ENCODE measurements at regions not wholly inside any gene's neighbourhood (a gene's known extent, or its start where the extent isn't known, plus 50 kb on each side); places are given as distances from the start of the nearest gene placed in this dataset.

DNA sequence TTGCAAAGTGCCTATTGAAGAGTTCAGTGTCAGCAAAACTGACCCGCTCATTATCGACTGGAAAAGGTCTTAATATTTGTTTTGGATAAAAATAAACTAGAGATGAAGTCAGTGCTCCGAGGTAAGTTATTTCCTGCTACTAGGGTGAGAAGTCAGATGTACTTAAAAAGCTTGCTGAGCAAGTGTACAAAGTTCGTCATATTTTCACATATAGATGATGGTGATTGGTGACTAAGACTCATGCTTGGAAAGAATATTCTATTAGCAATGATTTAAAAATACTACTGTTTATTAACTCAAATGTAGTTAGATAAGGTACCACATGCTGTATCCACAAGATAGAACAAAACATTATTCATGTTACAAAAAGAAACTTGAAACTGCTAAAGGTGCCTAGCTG lies 643.7 kb downstream of the GABRG2 start:
- ATAC-seq (ENCODE audit: low read depth) (no peak), DNase-seq (no peak)
- Mint-ChIP-seq H3K27me3 (no peaks in the 10 kb centered on the region), H3K4me3 (no peak overlapping the region), H3K9me3 (ENCODE audit: insufficient read depth) (no peaks in the 10 kb centered on the region), H3K4me1 (no peaks in the 10 kb centered on the region), H3K27ac (no peak overlapping the region)
- Histone ChIP-seq H3K4me1 (ENCODE audit: control insufficient read depth in 2 of 2, insufficient read depth in 2 of 2, low read length in 2 of 2) (no peaks in the 10 kb centered on the region), H3K79me2 (ENCODE audit: control insufficient read depth, insufficient read depth, low read length) (no peaks in the 10 kb centered on the region), H3K27ac (ENCODE audit: low read length in 2 of 2) (no peak overlapping the region), H2AFZ (ENCODE audit: insufficient read depth, low read depth, low read length, poor library complexity, severe bottlenecking) (no peak overlapping the region), H3K4me2 (replicated peaks; ENCODE audit: low read depth, low read length, poor library complexity, severe bottlenecking) (no peak overlapping the region), H3K9me3 (ENCODE audit: control extremely low read depth in 1 of 3, control insufficient read depth in 2 of 3, insufficient read depth in 1 of 3, low read length in 2 of 3) (peaks cover 0 to 3% (median 2%) of the 10 kb centered on the region in 3 donors), H3K36me3 (replicated peaks in 1 of 2; ENCODE audit: control extremely low read depth in 1 of 2, control insufficient read depth in 1 of 2, extremely low read depth in 1 of 2, insufficient read depth in 2 of 2, low read length in 1 of 2) (no peaks in the 10 kb centered on the region), H3K27me3 (replicated peaks in 1 of 4; ENCODE audit: control extremely low read depth in 1 of 4, control insufficient read depth in 3 of 4, insufficient read depth in 4 of 4, low read length in 3 of 4) (no peaks in the 10 kb centered on the region), H3K4me3 (ENCODE audit: control extremely low read depth in 1 of 5, extremely low read depth in 1 of 5, insufficient read depth in 1 of 5, low read depth in 2 of 5, low read length in 4 of 5) (no peak overlapping the region), H3K9ac (ENCODE audit: low read length) (no peak overlapping the region), H4K20me1 (ENCODE audit: control insufficient read depth, insufficient read depth, low read length, poor library complexity, severe bottlenecking) (no peaks in the 10 kb centered on the region)
- intact Hi-C loops (cut with micrococcal nuclease) = no loop called here
- ChIA-PET CTCF (no interaction called here), POLR2A (no interaction called here)
- 83% methylated on average over 3 of the region's 4 CpGs for WGBS (ENCODE audit: insufficient coverage)
- TF ChIP-seq, protein P1, sequence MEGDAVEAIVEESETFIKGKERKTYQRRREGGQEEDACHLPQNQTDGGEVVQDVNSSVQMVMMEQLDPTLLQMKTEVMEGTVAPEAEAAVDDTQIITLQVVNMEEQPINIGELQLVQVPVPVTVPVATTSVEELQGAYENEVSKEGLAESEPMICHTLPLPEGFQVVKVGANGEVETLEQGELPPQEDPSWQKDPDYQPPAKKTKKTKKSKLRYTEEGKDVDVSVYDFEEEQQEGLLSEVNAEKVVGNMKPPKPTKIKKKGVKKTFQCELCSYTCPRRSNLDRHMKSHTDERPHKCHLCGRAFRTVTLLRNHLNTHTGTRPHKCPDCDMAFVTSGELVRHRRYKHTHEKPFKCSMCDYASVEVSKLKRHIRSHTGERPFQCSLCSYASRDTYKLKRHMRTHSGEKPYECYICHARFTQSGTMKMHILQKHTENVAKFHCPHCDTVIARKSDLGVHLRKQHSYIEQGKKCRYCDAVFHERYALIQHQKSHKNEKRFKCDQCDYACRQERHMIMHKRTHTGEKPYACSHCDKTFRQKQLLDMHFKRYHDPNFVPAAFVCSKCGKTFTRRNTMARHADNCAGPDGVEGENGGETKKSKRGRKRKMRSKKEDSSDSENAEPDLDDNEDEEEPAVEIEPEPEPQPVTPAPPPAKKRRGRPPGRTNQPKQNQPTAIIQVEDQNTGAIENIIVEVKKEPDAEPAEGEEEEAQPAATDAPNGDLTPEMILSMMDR (IDR thresholded peaks at IDR 0.05) = no peak
- no peak for TF ChIP-seq EZH2 (IDR thresholded peaks at IDR 0.05; ENCODE audit: borderline replicate concordance, insufficient read depth, low read depth, low read length, poor library complexity, severe bottlenecking)

DNA sequence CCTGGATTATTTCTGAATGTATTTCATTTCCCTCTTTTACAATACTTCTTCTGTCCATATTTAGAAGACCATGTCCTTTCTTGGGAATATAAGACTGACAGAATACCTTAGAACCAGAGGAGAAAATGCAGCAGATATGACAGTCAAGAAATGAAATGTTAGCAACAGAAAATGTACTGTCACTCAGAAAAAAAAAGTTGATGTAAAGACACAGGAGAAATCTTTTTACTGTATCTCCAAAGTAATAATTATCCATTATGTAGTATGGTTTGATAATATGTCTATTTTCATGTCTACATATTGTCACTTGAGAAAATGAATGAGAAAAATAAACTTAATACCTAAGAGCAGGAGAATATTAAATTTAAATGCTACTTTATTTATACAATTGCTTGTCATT lies 652.1 kb downstream of the GABRG2 start:
- TF ChIP-seq, protein P1 (IDR thresholded peaks at IDR 0.05) = no peak
- no peak for TF ChIP-seq EZH2 (IDR thresholded peaks at IDR 0.05; ENCODE audit: borderline replicate concordance, insufficient read depth, low read depth, low read length, poor library complexity, severe bottlenecking)
- H3K27me3 Mint-ChIP-seq = no peaks in the 10 kb centered on the region
- H3K27ac Mint-ChIP-seq = no peak overlapping the region
- Histone ChIP-seq H3K4me3 (ENCODE audit: control extremely low read depth in 1 of 5, extremely low read depth in 1 of 5, insufficient read depth in 1 of 5, low read depth in 2 of 5, low read length in 4 of 5) (no peak overlapping the region), H3K4me2 (replicated peaks; ENCODE audit: low read depth, low read length, poor library complexity, severe bottlenecking) (no peak overlapping the region), H3K4me1 (ENCODE audit: control insufficient read depth in 2 of 2, insufficient read depth in 2 of 2, low read length in 2 of 2) (no peaks in the 10 kb centered on the region), H3K27ac (ENCODE audit: low read length in 2 of 2) (no peak overlapping the region), H3K79me2 (ENCODE audit: control insufficient read depth, insufficient read depth, low read length) (no peaks in the 10 kb centered on the region), H2AFZ (ENCODE audit: insufficient read depth, low read depth, low read length, poor library complexity, severe bottlenecking) (no peak overlapping the region), H3K27me3 (replicated peaks in 1 of 4; ENCODE audit: control extremely low read depth in 1 of 4, control insufficient read depth in 3 of 4, insufficient read depth in 4 of 4, low read length in 3 of 4) (no peaks in the 10 kb centered on the region), H3K36me3 (replicated peaks in 1 of 2; ENCODE audit: control extremely low read depth in 1 of 2, control insufficient read depth in 1 of 2, extremely low read depth in 1 of 2, insufficient read depth in 2 of 2, low read length in 1 of 2) (no peaks in the 10 kb centered on the region), H3K9ac (ENCODE audit: low read length) (no peak overlapping the region), H3K9me3 (ENCODE audit: control extremely low read depth in 1 of 3, control insufficient read depth in 2 of 3, insufficient read depth in 1 of 3, low read length in 2 of 3) (peaks cover 0 to 10% (median 2%) of the 10 kb centered on the region in 3 donors), H4K20me1 (ENCODE audit: control insufficient read depth, insufficient read depth, low read length, poor library complexity, severe bottlenecking) (no peaks in the 10 kb centered on the region)
- ChIA-PET POLR2A (no interaction called here), CTCF (no interaction called here)
- ATAC-seq (ENCODE audit: low read depth) (no peak), DNase-seq (no peak)
- peaks cover 4% of the 10 kb centered on the region for H3K9me3 Mint-ChIP-seq (ENCODE audit: insufficient read depth)
- intact Hi-C loops (cut with micrococcal nuclease) = no loop called here
- H3K4me3 Mint-ChIP-seq = no peak overlapping the region
- H3K4me1 Mint-ChIP-seq = no peaks in the 10 kb centered on the region

Data from B cell (primary cell).